ENCODE measurements at regions not wholly inside any gene's neighbourhood (a gene's known extent, or its start where the extent isn't known, plus 50 kb on each side); places are given as distances from the start of the nearest gene placed in this dataset.

DNA sequence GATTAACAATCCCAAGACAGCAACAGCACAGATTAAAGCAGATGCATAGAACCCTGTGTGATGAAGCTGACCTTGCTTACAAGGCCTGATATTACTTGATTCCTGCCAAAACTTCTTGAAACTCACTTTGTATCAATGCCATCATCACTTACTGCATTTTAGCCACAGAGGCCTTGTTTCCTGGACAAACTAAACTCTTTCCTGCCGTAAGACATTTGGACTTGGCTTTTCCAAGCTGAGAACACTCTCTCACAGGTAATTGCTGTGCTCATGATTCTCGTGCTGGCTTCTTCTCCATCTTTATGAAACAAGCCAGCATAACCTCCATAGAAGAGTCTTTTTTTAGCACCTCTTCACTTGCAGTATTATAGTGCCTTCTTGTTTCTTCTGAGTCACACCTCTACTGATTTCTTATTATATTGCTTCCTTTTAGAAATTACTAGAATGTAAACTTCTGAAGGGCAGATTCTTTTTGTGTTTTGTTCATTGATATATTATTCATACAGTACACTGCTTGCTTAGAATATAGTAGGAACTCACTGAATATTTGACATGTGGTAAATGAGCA is 456.5 kb upstream of the ZNF608 start:
- Mint-ChIP-seq H3K27me3 (no peaks in the 10 kb centered on the region), H3K4me1 (peaks cover 13% of the 10 kb centered on the region)
- no peak for ATAC-seq (ENCODE audit: low read depth)

DNA sequence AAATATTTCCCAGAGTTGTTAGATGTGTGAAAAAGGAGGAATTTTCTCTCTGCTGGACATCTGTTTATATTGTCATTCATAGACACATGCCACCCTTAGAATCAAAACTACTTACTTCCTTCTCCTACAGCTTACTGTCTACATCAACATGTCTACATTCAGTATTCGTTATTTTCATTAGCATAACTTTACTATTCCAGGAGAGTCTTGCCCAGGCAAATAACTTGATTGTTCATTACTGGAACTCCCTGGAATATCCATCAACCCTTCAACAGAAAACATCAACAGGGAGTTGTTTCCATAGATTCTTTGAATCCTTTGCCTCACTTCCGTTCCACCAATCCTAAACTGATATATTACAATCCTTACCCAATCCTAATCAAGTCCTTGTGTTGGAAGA is 457.5 kb upstream of the ZNF608 start:
- no peak for ATAC-seq (ENCODE audit: low read depth)
- intact Hi-C loops (cut with micrococcal nuclease) = no loop called here
- no peaks in the 10 kb centered on the region for H3K27me3 Mint-ChIP-seq
- H3K36me3 Mint-ChIP-seq (ENCODE audit: low read depth) = no peaks in the 10 kb centered on the region
- no peak for DNase-seq
- TF ChIP-seq, protein P1, sequence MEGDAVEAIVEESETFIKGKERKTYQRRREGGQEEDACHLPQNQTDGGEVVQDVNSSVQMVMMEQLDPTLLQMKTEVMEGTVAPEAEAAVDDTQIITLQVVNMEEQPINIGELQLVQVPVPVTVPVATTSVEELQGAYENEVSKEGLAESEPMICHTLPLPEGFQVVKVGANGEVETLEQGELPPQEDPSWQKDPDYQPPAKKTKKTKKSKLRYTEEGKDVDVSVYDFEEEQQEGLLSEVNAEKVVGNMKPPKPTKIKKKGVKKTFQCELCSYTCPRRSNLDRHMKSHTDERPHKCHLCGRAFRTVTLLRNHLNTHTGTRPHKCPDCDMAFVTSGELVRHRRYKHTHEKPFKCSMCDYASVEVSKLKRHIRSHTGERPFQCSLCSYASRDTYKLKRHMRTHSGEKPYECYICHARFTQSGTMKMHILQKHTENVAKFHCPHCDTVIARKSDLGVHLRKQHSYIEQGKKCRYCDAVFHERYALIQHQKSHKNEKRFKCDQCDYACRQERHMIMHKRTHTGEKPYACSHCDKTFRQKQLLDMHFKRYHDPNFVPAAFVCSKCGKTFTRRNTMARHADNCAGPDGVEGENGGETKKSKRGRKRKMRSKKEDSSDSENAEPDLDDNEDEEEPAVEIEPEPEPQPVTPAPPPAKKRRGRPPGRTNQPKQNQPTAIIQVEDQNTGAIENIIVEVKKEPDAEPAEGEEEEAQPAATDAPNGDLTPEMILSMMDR (IDR thresholded peaks at IDR 0.05) = no peak
- peaks cover 3% of the 10 kb centered on the region for H3K9me3 Mint-ChIP-seq
- H3K27ac Mint-ChIP-seq = no peak overlapping the region
- peaks cover 13% of the 10 kb centered on the region for H3K4me1 Mint-ChIP-seq
- no peak overlapping the region for H3K4me3 Mint-ChIP-seq
- POLR2A ChIA-PET = no interaction called here
- CTCF ChIA-PET = no interaction called here

More for the DNA sequence above, 456.5 kb upstream of the ZNF608 start:
- Mint-ChIP-seq H3K9me3 (peaks cover 3% of the 10 kb centered on the region), H3K27ac (no peak overlapping the region), H3K4me3 (no peak overlapping the region), H3K36me3 (ENCODE audit: low read depth) (no peaks in the 10 kb centered on the region)
- CTCF ChIA-PET = no interaction called here
- intact Hi-C loops (cut with micrococcal nuclease) = no loop called here
- no peak for DNase-seq
- TF ChIP-seq, protein P1 (IDR thresholded peaks at IDR 0.05) = no peak
- POLR2A ChIA-PET = interaction anchor here (0.7 kb wide), 1 partner anchor 1192 kb away, joined by 5 read pairs; no protein-coding TSS in a partner anchor

DNA sequence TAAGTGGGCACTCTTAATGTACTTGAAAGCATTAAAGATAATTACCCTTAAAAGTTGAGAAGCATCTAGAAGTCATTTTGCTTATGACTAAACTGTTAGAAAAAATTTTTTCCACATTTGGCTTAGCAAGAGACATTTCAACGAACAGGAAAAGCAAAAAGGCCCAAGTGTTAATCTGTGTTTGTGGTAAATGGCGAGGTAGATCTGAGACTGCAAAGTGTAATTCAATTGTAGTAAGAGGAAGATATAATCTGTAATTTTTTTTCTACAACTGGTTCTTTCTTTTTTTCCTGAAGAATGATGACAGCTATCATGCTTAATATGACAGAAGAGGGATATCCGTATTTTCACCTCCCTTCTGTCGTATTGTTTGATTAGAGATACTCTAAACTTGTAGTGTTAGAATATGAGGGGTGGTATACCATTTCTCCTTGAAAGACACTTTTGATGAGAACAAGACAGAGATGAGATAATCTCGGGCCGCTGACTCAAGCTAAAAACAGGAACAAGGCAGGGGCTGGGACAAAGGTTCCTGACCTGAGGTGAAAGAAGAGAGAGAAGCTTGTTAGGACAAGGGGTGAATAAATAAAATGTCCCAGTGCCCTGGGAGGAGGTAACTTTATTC is 459.3 kb upstream of the ZNF608 start:
- DNase-seq (no peak), ATAC-seq (ENCODE audit: low read depth) (no peak)
- TF ChIP-seq, protein P1 (IDR thresholded peaks at IDR 0.05) = no peak
- Mint-ChIP-seq H3K4me1 (peaks cover 7% of the 10 kb centered on the region), H3K36me3 (ENCODE audit: low read depth) (no peaks in the 10 kb centered on the region), H3K9me3 (peaks cover 3% of the 10 kb centered on the region), H3K4me3 (no peak overlapping the region), H3K27ac (no peak overlapping the region), H3K27me3 (no peaks in the 10 kb centered on the region)
- intact Hi-C loops (cut with micrococcal nuclease) = no loop called here
- ChIA-PET POLR2A (interaction anchor here (0.6 kb wide), 1 partner anchor 19 kb away, joined by 3 read pairs; no protein-coding TSS in a partner anchor), CTCF (no interaction called here)

DNA sequence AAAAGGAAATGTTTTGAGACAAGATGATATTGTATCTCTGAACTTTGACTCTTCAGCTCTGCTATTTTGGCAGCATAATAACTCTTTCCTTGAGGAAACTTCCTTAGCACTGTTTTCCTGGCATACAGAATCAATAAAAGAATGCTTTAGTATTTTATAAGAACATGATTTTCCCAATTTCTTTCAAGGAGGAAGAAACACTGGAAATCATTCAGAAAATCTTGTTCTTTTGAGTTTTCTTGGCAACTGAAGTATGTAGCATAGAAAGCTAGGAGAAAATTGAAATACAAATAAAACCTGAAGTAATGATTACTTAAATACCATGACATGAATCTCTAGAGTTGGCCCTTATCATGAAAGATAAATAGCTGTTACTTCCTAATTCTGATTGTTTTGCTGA is 461.4 kb upstream of the ZNF608 start:
- no peak overlapping the region for H3K27ac Mint-ChIP-seq
- ChIA-PET CTCF (no interaction called here), POLR2A (no interaction called here)
- ATAC-seq (ENCODE audit: low read depth) = no peak
- TF ChIP-seq, protein P1 (IDR thresholded peaks at IDR 0.05) = no peak
- no peak overlapping the region for H3K4me3 Mint-ChIP-seq
- H3K36me3 Mint-ChIP-seq (ENCODE audit: low read depth) = no peaks in the 10 kb centered on the region
- H3K4me1 Mint-ChIP-seq = peaks cover 6% of the 10 kb centered on the region
- H3K27me3 Mint-ChIP-seq = no peaks in the 10 kb centered on the region
- intact Hi-C loops (cut with micrococcal nuclease) = no loop called here
- no peak for DNase-seq
- peaks cover 3% of the 10 kb centered on the region for H3K9me3 Mint-ChIP-seq

DNA sequence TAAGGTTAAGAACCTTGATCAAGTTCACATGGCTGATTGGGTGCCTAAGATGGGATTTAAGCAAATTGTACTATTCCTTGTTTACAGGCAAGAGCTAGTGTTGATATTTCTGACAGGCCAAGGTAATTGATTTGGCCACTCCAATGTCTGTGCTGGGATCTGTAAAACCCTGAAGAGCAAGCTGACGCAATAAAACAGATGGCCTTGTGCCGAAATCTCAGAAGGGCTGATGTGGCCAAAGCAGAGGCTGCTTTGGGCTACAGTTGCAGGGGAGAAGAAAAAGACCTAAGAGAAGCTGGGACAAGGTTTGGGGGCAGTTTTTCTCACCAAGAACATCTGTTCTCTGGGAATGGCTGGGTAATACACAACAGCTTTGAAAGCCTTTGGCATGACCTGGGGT is 463.2 kb upstream of the ZNF608 start:
- no peaks in the 10 kb centered on the region for H3K9me3 Mint-ChIP-seq
- POLR2A ChIA-PET = no interaction called here
- no peak overlapping the region for H3K27ac Mint-ChIP-seq
- H3K4me1 Mint-ChIP-seq = peaks cover 6% of the 10 kb centered on the region
- intact Hi-C loops (cut with micrococcal nuclease) = no loop called here
- ATAC-seq (ENCODE audit: low read depth) (no peak), DNase-seq (no peak)
- no peak overlapping the region for H3K4me3 Mint-ChIP-seq
- no peaks in the 10 kb centered on the region for H3K27me3 Mint-ChIP-seq
- no peaks in the 10 kb centered on the region for H3K36me3 Mint-ChIP-seq (ENCODE audit: low read depth)
- CTCF ChIA-PET = no interaction called here
- TF ChIP-seq, protein P1 (IDR thresholded peaks at IDR 0.05) = no peak
